ENCODE measurements at regions not wholly inside any gene's neighbourhood (a gene's known extent, or its start where the extent isn't known, plus 50 kb on each side); places are given as distances from the start of the nearest gene placed in this dataset.
A peak's percentile ranks its signal among the peaks of the same experiment; 100 is the strongest.

DNA sequence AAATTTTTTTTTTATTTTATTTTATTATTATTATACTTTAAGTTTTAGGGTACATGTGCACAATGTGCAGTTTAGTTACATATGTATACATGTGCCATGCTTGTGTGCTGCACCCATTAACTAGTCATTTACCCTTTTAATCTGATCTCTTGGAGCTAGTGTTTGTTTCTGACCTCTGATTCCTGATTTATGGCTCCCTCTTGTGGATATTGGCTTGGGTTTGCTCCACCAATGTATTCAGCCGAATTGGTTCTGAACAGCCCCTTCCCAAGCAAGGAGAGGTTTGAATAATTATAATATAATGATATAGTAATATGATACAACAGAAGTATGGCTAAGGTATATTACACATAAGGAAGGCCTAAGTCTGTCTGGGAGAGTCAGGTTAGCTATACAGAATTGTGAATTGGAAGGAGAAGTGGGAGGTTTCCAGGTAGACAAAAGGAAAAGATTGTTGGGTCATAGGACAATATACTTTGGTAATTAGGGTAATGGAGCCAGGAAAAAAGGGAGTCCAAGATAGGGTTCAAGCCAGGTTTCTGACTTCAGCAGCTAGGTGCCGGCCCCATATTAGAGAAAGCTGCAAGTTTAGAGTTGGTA is 53.1 kb upstream of the HMCN1 start:
- TF ChIP-seq, protein P1, sequence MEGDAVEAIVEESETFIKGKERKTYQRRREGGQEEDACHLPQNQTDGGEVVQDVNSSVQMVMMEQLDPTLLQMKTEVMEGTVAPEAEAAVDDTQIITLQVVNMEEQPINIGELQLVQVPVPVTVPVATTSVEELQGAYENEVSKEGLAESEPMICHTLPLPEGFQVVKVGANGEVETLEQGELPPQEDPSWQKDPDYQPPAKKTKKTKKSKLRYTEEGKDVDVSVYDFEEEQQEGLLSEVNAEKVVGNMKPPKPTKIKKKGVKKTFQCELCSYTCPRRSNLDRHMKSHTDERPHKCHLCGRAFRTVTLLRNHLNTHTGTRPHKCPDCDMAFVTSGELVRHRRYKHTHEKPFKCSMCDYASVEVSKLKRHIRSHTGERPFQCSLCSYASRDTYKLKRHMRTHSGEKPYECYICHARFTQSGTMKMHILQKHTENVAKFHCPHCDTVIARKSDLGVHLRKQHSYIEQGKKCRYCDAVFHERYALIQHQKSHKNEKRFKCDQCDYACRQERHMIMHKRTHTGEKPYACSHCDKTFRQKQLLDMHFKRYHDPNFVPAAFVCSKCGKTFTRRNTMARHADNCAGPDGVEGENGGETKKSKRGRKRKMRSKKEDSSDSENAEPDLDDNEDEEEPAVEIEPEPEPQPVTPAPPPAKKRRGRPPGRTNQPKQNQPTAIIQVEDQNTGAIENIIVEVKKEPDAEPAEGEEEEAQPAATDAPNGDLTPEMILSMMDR (IDR thresholded peaks at IDR 0.05), result peak in 2 of 3 experiments; percentile 14 to 33
- TF ChIP-seq POLR2A (IDR thresholded peaks at IDR 0.05), result no peak
